Common myeloid progenitor, CD34-positive (primary cell): ENCODE measurements at regions not wholly inside any gene's neighbourhood (a gene's known extent, or its start where the extent isn't known, plus 50 kb on each side); places are given as distances from the start of the nearest gene placed in this dataset.

ENCODE experiments used
- CTCF ChIA-PET: fragments of 350-600 bp; sonication (Branson Sonifier 250); formaldehyde crosslinking; loops from one replicate; lab custom pipeline; 2021; ENCODE audit warnings: antibody characterized with exemption; lab: Charles Lee
- POLR2A ChIA-PET: fragments of 350-600 bp; sonication (Branson Sonifier 250); formaldehyde crosslinking; loops from one replicate; lab custom pipeline; 2021; ENCODE audit warnings: antibody characterized with exemption; lab: Charles Lee
- DNase-seq, 3 donors: peaks; one replicate each; pipeline versions ENCODE4 v3.0.0 to v3.0.0-alpha.2; 2013
- H3K27ac ChIP-seq, 2 experiments: 1 replicate in 1 of 2; 2 replicates in 1 of 2; pipeline ENCODE4 v1.7.0; 2013; ENCODE audit warnings: inconsistent platforms in 2 of 2, low read length in 2 of 2, mild to moderate bottlenecking in 2 of 2, low read depth in 1 of 2, moderate library complexity in 1 of 2; ENCODE audit not compliant: severe bottlenecking in 2 of 2, insufficient read depth in 1 of 2, poor library complexity in 1 of 2
- H3K27me3 ChIP-seq, 5 experiments: replicated peaks in 2 of 5; 1 replicate in 3 of 5; 2 replicates in 2 of 5; pipeline versions ENCODE4 v1.6.1 to v1.7.0; 2013; ENCODE audit warnings: low read length in 4 of 5, mild to moderate bottlenecking in 2 of 5, moderate library complexity in 2 of 5, inconsistent platforms in 1 of 5; ENCODE audit not compliant: insufficient read depth in 5 of 5, control insufficient read depth in 4 of 5
- H3K36me3 ChIP-seq, 4 experiments: 1 replicate in 2 of 4; 2 replicates in 2 of 4; pipeline versions ENCODE4 v1.6.1 to v1.7.0; 2013; ENCODE audit warnings: low read length in 3 of 4, control low read depth in 1 of 4, mild to moderate bottlenecking in 1 of 4; ENCODE audit not compliant: control insufficient read depth in 4 of 4, insufficient read depth in 4 of 4
- H3K4me1 ChIP-seq, 4 experiments: 1 replicate in 3 of 4; 2 replicates in 1 of 4; pipeline versions ENCODE4 v1.6.1 to v1.7.1; 2013; ENCODE audit warnings: low read length in 3 of 4, mild to moderate bottlenecking in 3 of 4, control low read depth in 1 of 4, inconsistent platforms in 1 of 4, moderate library complexity in 1 of 4; ENCODE audit not compliant: control insufficient read depth in 4 of 4, insufficient read depth in 4 of 4; ENCODE audit errors: control extremely low read depth in 1 of 4
- H3K4me3 ChIP-seq, 7 experiments: 1 replicate in 4 of 7; 2 replicates in 3 of 7; pipeline versions ENCODE4 v1.5.1 to v1.7.0; 2013; ENCODE audit warnings: mild to moderate bottlenecking in 7 of 7, low read length in 6 of 7, moderate library complexity in 6 of 7, inconsistent platforms in 2 of 7, low read depth in 2 of 7, control low read depth in 1 of 7; ENCODE audit not compliant: insufficient read depth in 4 of 7, control insufficient read depth in 1 of 7; ENCODE audit errors: extremely low read depth in 1 of 7
- H3K9me3 ChIP-seq, 5 experiments: 1 replicate in 4 of 5; 2 replicates in 1 of 5; pipeline versions ENCODE4 v1.6.1 to v1.7.1; 2013; ENCODE audit warnings: low read length in 4 of 5, mild to moderate bottlenecking in 2 of 5, inconsistent platforms in 1 of 5, low read depth in 1 of 5, moderate library complexity in 1 of 5; ENCODE audit not compliant: control insufficient read depth in 4 of 5, insufficient read depth in 2 of 5; ENCODE audit errors: control extremely low read depth in 1 of 5
- WGBS: methylation state at CpG from one replicate; pipeline ENCODE4 v1.1.5; 2013; ENCODE audit not compliant: insufficient coverage; 5-methylcytosine and 5-hydroxymethylcytosine counted together

GRCh38 chr3:87132801-87133200 lies 94.3 kb upstream of the CHMP2B start:
- ChIA-PET POLR2A (no interaction called here), CTCF (interaction anchor here (1.1 kb wide), 1 partner anchor 13 kb away, joined by 3 read pairs; no protein-coding TSS in a partner anchor)
- 100% methylated on average over 2 of the region's 2 CpGs for WGBS
- no peaks in the 10 kb centered on the region for H3K36me3 ChIP-seq
- no peak for DNase-seq
- no peak overlapping the region for H3K4me3 ChIP-seq
- H3K27ac ChIP-seq, result no peak overlapping the region
- peaks cover 0 to 3% (median 0%) of the 10 kb centered on the region in 5 experiments for H3K9me3 ChIP-seq
- peaks cover 0 to under 1% (median 0%) of the 10 kb centered on the region in 4 experiments for H3K4me1 ChIP-seq
- no peaks in the 10 kb centered on the region for H3K27me3 ChIP-seq

GRCh38 chr3:87128006-87128405 lies 99.1 kb upstream of the CHMP2B start:
- Histone ChIP-seq H3K27me3 (no peaks in the 10 kb centered on the region), H3K4me1 (peaks cover 0 to 5% (median 0%) of the 10 kb centered on the region in 4 experiments), H3K36me3 (no peaks in the 10 kb centered on the region), H3K27ac (no peak overlapping the region), H3K4me3 (no peak overlapping the region), H3K9me3 (peaks cover 0 to 3% (median 0%) of the 10 kb centered on the region in 5 experiments)
- WGBS, result 100% methylated on average over 2 of the region's 2 CpGs
- POLR2A ChIA-PET, result no interaction called here
- DNase-seq, result peak in 1 of 3 donors; percentile 4
- CTCF ChIA-PET, result no interaction called here

GRCh38 chr3:87127281-87127680 lies 99.8 kb upstream of the CHMP2B start:
- no peak overlapping the region for H3K4me3 ChIP-seq
- 40% methylated on average over 1 of the region's 6 CpGs for WGBS
- ChIA-PET CTCF (no interaction called here), POLR2A (no interaction called here)
- peaks cover 0 to 3% (median 0%) of the 10 kb centered on the region in 5 experiments for H3K9me3 ChIP-seq
- no peaks in the 10 kb centered on the region for H3K27me3 ChIP-seq
- H3K36me3 ChIP-seq, result no peaks in the 10 kb centered on the region
- no peak overlapping the region for H3K27ac ChIP-seq
- peaks cover 0 to 5% (median 0%) of the 10 kb centered on the region in 4 experiments for H3K4me1 ChIP-seq
- peak in 1 of 3 donors; percentile 1 for DNase-seq

- CTCF ChIA-PET, result no interaction called here
- no peak for DNase-seq
- POLR2A ChIA-PET, result no interaction called here
- Histone ChIP-seq H3K9me3 (no peaks in the 10 kb centered on the region), H3K4me1 (peaks cover 0 to 5% (median 0%) of the 10 kb centered on the region in 4 experiments), H3K27me3 (no peaks in the 10 kb centered on the region), H3K4me3 (no peak overlapping the region), H3K27ac (no peak overlapping the region), H3K36me3 (no peaks in the 10 kb centered on the region)
- WGBS, result 100% methylated on average over 1 of the region's 4 CpGs
These were observed 100.8 kb upstream of the CHMP2B start for GRCh38 chr3:87126321-87126720.

- POLR2A ChIA-PET, result no interaction called here
- no peak overlapping the region for H3K4me3 ChIP-seq
- no peak overlapping the region for H3K27ac ChIP-seq
- H3K9me3 ChIP-seq, result no peaks in the 10 kb centered on the region
- H3K4me1 ChIP-seq, result peaks cover 0 to 5% (median 0%) of the 10 kb centered on the region in 4 experiments
- no peaks in the 10 kb centered on the region for H3K27me3 ChIP-seq
- no peak for DNase-seq
- CTCF ChIA-PET, result no interaction called here
- 100% methylated on average over 1 of the region's 5 CpGs for WGBS
- no peaks in the 10 kb centered on the region for H3K36me3 ChIP-seq
These were observed 102.0 kb upstream of the CHMP2B start for GRCh38 chr3:87125116-87125515.

GRCh38 chr3:87122766-87123165 lies 104.3 kb upstream of the CHMP2B start:
- no peak overlapping the region for H3K4me3 ChIP-seq
- no peaks in the 10 kb centered on the region for H3K9me3 ChIP-seq
- POLR2A ChIA-PET, result no interaction called here
- peaks cover 0 to 4% (median 0%) of the 10 kb centered on the region in 4 experiments for H3K4me1 ChIP-seq
- no peaks in the 10 kb centered on the region for H3K27me3 ChIP-seq
- no peak overlapping the region for H3K27ac ChIP-seq
- H3K36me3 ChIP-seq, result no peaks in the 10 kb centered on the region
- no peak for DNase-seq
- CTCF ChIA-PET, result no interaction called here

- CTCF ChIA-PET, result no interaction called here
- 40% methylated on average over 1 of the region's 2 CpGs for WGBS
- POLR2A ChIA-PET, result no interaction called here
These were observed 105.3 kb upstream of the CHMP2B start for GRCh38 chr3:87121856-87122255.

More at GRCh38 chr3:87121856-87122255, 105.3 kb upstream of the CHMP2B start:
- H3K9me3 ChIP-seq, result no peaks in the 10 kb centered on the region
- H3K27ac ChIP-seq, result no peak overlapping the region
- no peaks in the 10 kb centered on the region for H3K36me3 ChIP-seq
- H3K27me3 ChIP-seq, result no peaks in the 10 kb centered on the region
- no peak overlapping the region for H3K4me3 ChIP-seq
- H3K4me1 ChIP-seq, result no peaks in the 10 kb centered on the region
- DNase-seq, result no peak
